ENCODE measurements at regions not wholly inside any gene's neighbourhood (a gene's known extent, or its start where the extent isn't known, plus 50 kb on each side); places are given as distances from the start of the nearest gene placed in this dataset.

GRCh38 chr2:146997945-146998344, 846.9 kb upstream of the ACVR2A start:
- Histone ChIP-seq H3K4me3 (replicated peaks; ENCODE audit: insufficient read depth, low read length) (no peak overlapping the region), H3K27ac (replicated peaks) (no peak overlapping the region), H3K27me3 (ENCODE audit: insufficient read depth, poor library complexity, severe bottlenecking) (no peaks in the 10 kb centered on the region)
- TF ChIP-seq GABPA (IDR thresholded peaks at IDR 0.05; ENCODE audit: low read depth), result no peak
- no peak for TF ChIP-seq CTCF (IDR thresholded peaks at IDR 0.05; ENCODE audit: insufficient read depth, low read length)
- TF ChIP-seq, protein P1, sequence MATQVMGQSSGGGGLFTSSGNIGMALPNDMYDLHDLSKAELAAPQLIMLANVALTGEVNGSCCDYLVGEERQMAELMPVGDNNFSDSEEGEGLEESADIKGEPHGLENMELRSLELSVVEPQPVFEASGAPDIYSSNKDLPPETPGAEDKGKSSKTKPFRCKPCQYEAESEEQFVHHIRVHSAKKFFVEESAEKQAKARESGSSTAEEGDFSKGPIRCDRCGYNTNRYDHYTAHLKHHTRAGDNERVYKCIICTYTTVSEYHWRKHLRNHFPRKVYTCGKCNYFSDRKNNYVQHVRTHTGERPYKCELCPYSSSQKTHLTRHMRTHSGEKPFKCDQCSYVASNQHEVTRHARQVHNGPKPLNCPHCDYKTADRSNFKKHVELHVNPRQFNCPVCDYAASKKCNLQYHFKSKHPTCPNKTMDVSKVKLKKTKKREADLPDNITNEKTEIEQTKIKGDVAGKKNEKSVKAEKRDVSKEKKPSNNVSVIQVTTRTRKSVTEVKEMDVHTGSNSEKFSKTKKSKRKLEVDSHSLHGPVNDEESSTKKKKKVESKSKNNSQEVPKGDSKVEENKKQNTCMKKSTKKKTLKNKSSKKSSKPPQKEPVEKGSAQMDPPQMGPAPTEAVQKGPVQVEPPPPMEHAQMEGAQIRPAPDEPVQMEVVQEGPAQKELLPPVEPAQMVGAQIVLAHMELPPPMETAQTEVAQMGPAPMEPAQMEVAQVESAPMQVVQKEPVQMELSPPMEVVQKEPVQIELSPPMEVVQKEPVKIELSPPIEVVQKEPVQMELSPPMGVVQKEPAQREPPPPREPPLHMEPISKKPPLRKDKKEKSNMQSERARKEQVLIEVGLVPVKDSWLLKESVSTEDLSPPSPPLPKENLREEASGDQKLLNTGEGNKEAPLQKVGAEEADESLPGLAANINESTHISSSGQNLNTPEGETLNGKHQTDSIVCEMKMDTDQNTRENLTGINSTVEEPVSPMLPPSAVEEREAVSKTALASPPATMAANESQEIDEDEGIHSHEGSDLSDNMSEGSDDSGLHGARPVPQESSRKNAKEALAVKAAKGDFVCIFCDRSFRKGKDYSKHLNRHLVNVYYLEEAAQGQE (IDR thresholded peaks at IDR 0.05; ENCODE audit: insufficient replicate concordance, low read depth), result no peak
- DNase-seq (ENCODE audit: low read depth in 1 of 2, low spot score in 1 of 2), result no peak

GRCh38 chr2:146997488-146997887, 847.3 kb upstream of the ACVR2A start:
- Histone ChIP-seq H3K4me3 (replicated peaks; ENCODE audit: insufficient read depth, low read length) (no peak overlapping the region), H3K27me3 (ENCODE audit: insufficient read depth, poor library complexity, severe bottlenecking) (no peaks in the 10 kb centered on the region), H3K27ac (replicated peaks) (no peak overlapping the region)
- no peak for DNase-seq (ENCODE audit: low read depth in 1 of 2, low spot score in 1 of 2)
- no peak for TF ChIP-seq POLR2AphosphoS5 (IDR thresholded peaks at IDR 0.05; ENCODE audit: low read depth)
- TF ChIP-seq, protein P1 (IDR thresholded peaks at IDR 0.05; ENCODE audit: insufficient replicate concordance, low read depth), result no peak
- TF ChIP-seq GABPA (IDR thresholded peaks at IDR 0.05; ENCODE audit: low read depth), result no peak
- TF ChIP-seq SPI1 (IDR thresholded peaks at IDR 0.05; ENCODE audit: borderline replicate concordance, low read depth), result no peak
- no peak for TF ChIP-seq CTCF (IDR thresholded peaks at IDR 0.05; ENCODE audit: insufficient read depth, low read length)

DNA sequence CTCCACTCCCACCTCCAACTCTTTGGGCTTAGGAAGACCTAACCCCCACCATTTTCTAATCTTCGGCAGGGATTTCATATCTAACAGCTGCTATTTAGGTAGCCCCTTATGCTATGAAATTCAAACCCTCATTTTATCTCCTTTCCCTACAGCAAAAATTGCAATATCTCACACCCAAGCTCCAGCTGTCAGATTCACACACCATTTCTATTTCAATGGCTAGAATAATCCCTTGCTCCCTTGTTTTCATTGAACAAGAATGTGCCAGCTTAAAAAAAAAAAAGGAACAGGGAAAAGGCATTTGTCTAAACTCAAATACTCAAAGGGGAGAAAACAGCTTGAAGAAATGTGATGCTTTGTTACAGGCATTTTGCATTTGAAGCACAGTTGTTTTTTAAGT, 850.6 kb upstream of the ACVR2A start:
- H3K4me3 ChIP-seq (replicated peaks; ENCODE audit: insufficient read depth, low read length), result no peak overlapping the region
- DNase-seq (ENCODE audit: low read depth in 1 of 2, low spot score in 1 of 2), result no peak
- H3K27me3 ChIP-seq (ENCODE audit: insufficient read depth, poor library complexity, severe bottlenecking), result no peaks in the 10 kb centered on the region
- no peak overlapping the region for H3K27ac ChIP-seq (replicated peaks)
- TF ChIP-seq POLR2AphosphoS5 (IDR thresholded peaks at IDR 0.05; ENCODE audit: low read depth) (no peak), CTCF (IDR thresholded peaks at IDR 0.05; ENCODE audit: insufficient read depth, low read length) (no peak), SPI1 (IDR thresholded peaks at IDR 0.05; ENCODE audit: borderline replicate concordance, low read depth) (no peak), GABPA (IDR thresholded peaks at IDR 0.05; ENCODE audit: low read depth) (no peak)
- TF ChIP-seq, protein P1 (IDR thresholded peaks at IDR 0.05; ENCODE audit: insufficient replicate concordance, low read depth), result no peak

Data from HL-60 (cell line).